Natural killer cell (primary cell): ENCODE measurements at regions not wholly inside any gene's neighbourhood (a gene's known extent, or its start where the extent isn't known, plus 50 kb on each side); places are given as distances from the start of the nearest gene placed in this dataset.

Experiments
- ATAC-seq, 3 donors: fragments of 150-1000 bp in 2 of 3; fragments of 200-7000 bp in 1 of 3; cut with Tn5 transposase; 1 replicate in 1 of 3; 2 replicates in 2 of 3; pipeline ENCODE4 v1.10.0; 2021; ENCODE audit warnings: mild to moderate bottlenecking in 2 of 3, moderate library complexity in 2 of 3
- DNase-seq, 2 donors: peaks; one replicate each; pipeline versions ENCODE4 v3.0.0 to v3.0.0-alpha.2; 2013 to 2021; ENCODE audit warnings: mixed read lengths in 1 of 2
- H3K27ac ChIP-seq: one replicate; pipeline ENCODE4 v1.5.1; 2013; ENCODE audit warnings: mild to moderate bottlenecking, low read length
- H3K27me3 ChIP-seq: one replicate; pipeline ENCODE4 v1.6.1; 2013; ENCODE audit warnings: low read length; ENCODE audit not compliant: control insufficient read depth, insufficient read depth
- H3K36me3 ChIP-seq: one replicate; pipeline ENCODE4 v1.6.1; 2013; ENCODE audit warnings: low read length; ENCODE audit not compliant: control insufficient read depth, insufficient read depth
- H3K4me1 ChIP-seq: one replicate; pipeline ENCODE4 v1.6.1; 2013; ENCODE audit warnings: low read length; ENCODE audit not compliant: control insufficient read depth, insufficient read depth
- H3K4me3 ChIP-seq: one replicate; pipeline ENCODE4 v1.5.1; 2013; ENCODE audit warnings: low read length
- H3K9me3 ChIP-seq: one replicate; pipeline ENCODE4 v1.6.1; 2013; ENCODE audit warnings: low read length; ENCODE audit not compliant: control insufficient read depth, insufficient read depth
- H3K27ac Mint-ChIP-seq, 2 donors: one replicate each; pipeline ENCODE4 v1.8.0; 2022; ENCODE audit warnings: mild to moderate bottlenecking in 2 of 2, mixed read lengths in 2 of 2, moderate library complexity in 1 of 2
- H3K27me3 Mint-ChIP-seq, 2 donors: one replicate each; pipeline ENCODE4 v1.8.0; 2022; ENCODE audit warnings: low read depth in 2 of 2, mixed read lengths in 2 of 2
- H3K36me3 Mint-ChIP-seq: one replicate; pipeline ENCODE4 v1.8.0; 2022; ENCODE audit warnings: mixed read lengths
- H3K4me1 Mint-ChIP-seq, 2 donors: one replicate each; pipeline ENCODE4 v1.8.0; 2022; ENCODE audit warnings: mixed read lengths in 2 of 2
- H3K4me3 Mint-ChIP-seq: one replicate; pipeline ENCODE4 v1.8.0; 2022; ENCODE audit warnings: mild to moderate bottlenecking, moderate library complexity, mixed read lengths
- H3K9me3 Mint-ChIP-seq, 2 donors: one replicate each; pipeline ENCODE4 v1.8.0; 2022; ENCODE audit warnings: mixed read lengths in 2 of 2
- CTCF ChIP-seq: fragments of 200-600 bp; IDR thresholded peaks from one replicate; pipeline ENCODE4 v1.8.0; 2022; ENCODE audit warnings: antibody characterized with exemption
- WGBS: methylation state at CpG from one replicate; pipeline ENCODE4 v1.1.7; 2013; ENCODE audit warnings: missing lambda C conversion rate; ENCODE audit not compliant: insufficient coverage; 5-methylcytosine and 5-hydroxymethylcytosine counted together
- intact Hi-C: fragments of 100-400 bp; cut with micrococcal nuclease; formaldehyde crosslinking; loops from one replicate; pipeline ENCODE4 v1.14.2; 2022

GRCh38 chr12:19897900-19898408, 458.7 kb downstream of the AEBP2 start:
- Mint-ChIP-seq H3K9me3 (no peaks in the 10 kb centered on the region), H3K4me1 (no peaks in the 10 kb centered on the region), H3K4me3 (no peak overlapping the region), H3K27me3 (peaks cover 0 to 2% of the 10 kb centered on the region in 2 donors), H3K36me3 (no peaks in the 10 kb centered on the region), H3K27ac (no peak overlapping the region)
- Histone ChIP-seq H3K36me3 (no peaks in the 10 kb centered on the region), H3K9me3 (no peaks in the 10 kb centered on the region), H3K4me3 (no peak overlapping the region), H3K4me1 (no peaks in the 10 kb centered on the region), H3K27ac (no peak overlapping the region), H3K27me3 (no peaks in the 10 kb centered on the region)
- DNase-seq: no peak
- TF ChIP-seq CTCF: no peak
- intact Hi-C loops: no loop called here
- WGBS: 80% methylated on average over 1 of the region's 2 CpGs
- no peak for ATAC-seq

- Histone ChIP-seq H3K4me1 (no peaks in the 10 kb centered on the region), H3K36me3 (no peaks in the 10 kb centered on the region), H3K4me3 (no peak overlapping the region), H3K9me3 (no peaks in the 10 kb centered on the region), H3K27ac (no peak overlapping the region), H3K27me3 (no peaks in the 10 kb centered on the region)
- no peaks in the 10 kb centered on the region for H3K27me3 Mint-ChIP-seq
- ATAC-seq (no peak), DNase-seq (no peak)
- WGBS: no CpG with 5 or more reads among the region's 1 CpG
- TF ChIP-seq CTCF: no peak
- H3K36me3 Mint-ChIP-seq: no peaks in the 10 kb centered on the region
- H3K4me1 Mint-ChIP-seq: no peaks in the 10 kb centered on the region
- no peak overlapping the region for H3K4me3 Mint-ChIP-seq
- no peak overlapping the region for H3K27ac Mint-ChIP-seq
- no peaks in the 10 kb centered on the region for H3K9me3 Mint-ChIP-seq
- intact Hi-C loops: no loop called here
Measured at GRCh38 chr12:19901841-19902240, 462.5 kb downstream of the AEBP2 start.

- H3K27ac ChIP-seq: no peak overlapping the region
- no peak for TF ChIP-seq CTCF
- H3K27me3 ChIP-seq: no peaks in the 10 kb centered on the region
- intact Hi-C loops: no loop called here
- Mint-ChIP-seq H3K36me3 (no peaks in the 10 kb centered on the region), H3K9me3 (no peaks in the 10 kb centered on the region), H3K27me3 (peaks cover 0 to 3% of the 10 kb centered on the region in 2 donors), H3K27ac (no peak overlapping the region), H3K4me3 (no peak overlapping the region), H3K4me1 (no peaks in the 10 kb centered on the region)
- no peaks in the 10 kb centered on the region for H3K36me3 ChIP-seq
- no peak overlapping the region for H3K4me3 ChIP-seq
- no peaks in the 10 kb centered on the region for H3K4me1 ChIP-seq
- ATAC-seq (no peak), DNase-seq (no peak)
- no peaks in the 10 kb centered on the region for H3K9me3 ChIP-seq
- WGBS: 63% methylated on average over 1 of the region's 1 CpG
Measured at GRCh38 chr12:19904819-19905218, 463.5 kb upstream of the PDE3A start.

- ATAC-seq (peak in 1 of 3 donors; percentile 49), DNase-seq (no peak)
- no peaks in the 10 kb centered on the region for H3K36me3 Mint-ChIP-seq
Measured at GRCh38 chr12:19908830-19909229, 459.5 kb upstream of the PDE3A start.

More at GRCh38 chr12:19908830-19909229, 459.5 kb upstream of the PDE3A start:
- 33% methylated on average over 3 of the region's 3 CpGs for WGBS
- H3K4me3 Mint-ChIP-seq: no peak overlapping the region
- H3K27ac Mint-ChIP-seq: no peak overlapping the region
- no peaks in the 10 kb centered on the region for H3K27me3 ChIP-seq
- H3K4me1 ChIP-seq: no peaks in the 10 kb centered on the region
- H3K4me1 Mint-ChIP-seq: no peaks in the 10 kb centered on the region
- no peak overlapping the region for H3K27ac ChIP-seq
- no peaks in the 10 kb centered on the region for H3K9me3 ChIP-seq
- TF ChIP-seq CTCF: no peak
- intact Hi-C loops: no loop called here
- H3K27me3 Mint-ChIP-seq: peaks cover 3 to 9% of the 10 kb centered on the region in 2 donors
- H3K4me3 ChIP-seq: no peak overlapping the region
- H3K36me3 ChIP-seq: no peaks in the 10 kb centered on the region
- no peaks in the 10 kb centered on the region for H3K9me3 Mint-ChIP-seq
